Stimulated activated CD4-positive, alpha-beta T cell treated with anti-CD3 and anti-CD28 coated beads, Interleukin-12 subunit alpha, Interleukin-12 subunit beta, amount 100 ng/mL, for 4 hours (primary cell): ENCODE measurements at regions not wholly inside any gene's neighbourhood (a gene's known extent, or its start where the extent isn't known, plus 50 kb on each side); places are given as distances from the start of the nearest gene placed in this dataset.
"Not testable (repeated sequence)": the region's sequence is repeated elsewhere in the genome, so short reads cannot be mapped to it uniquely, and the experiment has no call there.

ENCODE experiments used
- DNase-seq: peaks from one replicate; pipeline ENCODE4 v3.0.0-alpha.2; 2020

GRCh38 chr11:112624971-112625370 lies 336.2 kb upstream of the NCAM1 start:
- DNase-seq: not testable (repeated sequence)

- DNase-seq: no peak
Measured at GRCh38 chr11:112625814-112626213, 335.4 kb upstream of the NCAM1 start.

- no peak for DNase-seq
Measured at GRCh38 chr11:112626731-112627130, 334.5 kb upstream of the NCAM1 start.

- DNase-seq: no peak
Measured at GRCh38 chr11:112627588-112628045, 333.6 kb upstream of the NCAM1 start.

- DNase-seq: no peak
Measured at GRCh38 chr11:112628676-112629075, 332.5 kb upstream of the NCAM1 start.

DNA sequence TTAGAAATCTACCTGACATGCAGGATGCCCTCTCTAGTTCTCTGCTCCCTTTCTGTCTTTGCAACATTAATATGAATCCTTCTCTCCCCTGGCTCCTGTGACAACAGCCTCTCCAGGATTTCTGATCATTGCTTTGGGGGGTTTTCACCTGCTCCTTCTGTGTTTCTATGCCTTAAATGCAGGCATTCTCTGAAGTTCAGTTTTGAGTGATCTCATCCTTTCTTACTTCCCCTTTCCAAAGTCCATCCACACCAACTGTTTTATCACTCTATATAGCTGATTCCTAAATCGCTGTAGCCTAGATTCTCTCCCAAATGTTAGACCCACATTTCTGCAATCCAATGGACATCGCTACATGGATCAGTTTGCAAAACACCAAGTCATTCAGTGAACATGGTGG lies 330.7 kb upstream of the NCAM1 start:
- no peak for DNase-seq

DNA sequence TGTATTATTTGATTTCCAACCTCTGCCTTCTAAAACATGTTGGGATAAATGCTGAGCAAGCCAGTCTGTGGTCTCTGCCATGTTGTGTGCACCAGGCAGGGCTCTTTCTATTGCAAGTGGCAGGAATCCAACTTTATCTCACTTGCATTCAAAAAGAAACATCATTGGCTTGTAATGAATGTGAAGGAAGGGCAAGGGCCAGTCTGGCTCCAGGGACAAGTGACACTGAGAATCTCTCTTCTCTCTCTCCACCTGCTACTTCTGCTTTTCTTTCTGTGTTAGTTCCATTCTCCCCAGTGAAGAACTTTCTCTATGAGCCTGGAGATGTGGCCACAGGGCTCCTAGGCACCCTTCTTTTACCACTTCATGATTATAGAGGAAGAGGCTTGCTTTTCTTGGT lies 329.9 kb upstream of the NCAM1 start:
- DNase-seq: no peak

GRCh38 chr11:112632866-112633505 lies 328.2 kb upstream of the NCAM1 start:
- no peak for DNase-seq

DNA sequence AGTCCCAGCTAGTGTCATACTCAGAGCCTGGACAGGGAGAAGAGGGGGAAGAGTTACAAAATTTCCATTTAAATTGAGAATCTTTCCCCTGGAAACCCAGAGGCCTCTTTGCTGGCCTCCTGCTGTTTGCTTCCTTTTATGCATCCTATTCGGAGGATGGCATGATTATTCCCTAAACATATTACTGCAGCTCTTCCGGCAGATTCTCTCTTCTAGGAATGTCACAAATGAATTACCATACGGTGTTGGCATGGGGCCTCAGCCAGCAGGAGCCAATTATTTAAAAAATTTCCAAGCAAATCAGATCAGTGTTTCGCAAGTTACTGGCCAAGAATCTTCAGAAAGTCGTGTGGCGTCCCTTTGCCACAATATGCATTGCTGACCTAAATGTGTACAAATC lies 326.7 kb upstream of the NCAM1 start:
- no peak for DNase-seq

GRCh38 chr11:112634995-112635737 lies 326.1 kb upstream of the NCAM1 start:
- DNase-seq: no peak

DNA sequence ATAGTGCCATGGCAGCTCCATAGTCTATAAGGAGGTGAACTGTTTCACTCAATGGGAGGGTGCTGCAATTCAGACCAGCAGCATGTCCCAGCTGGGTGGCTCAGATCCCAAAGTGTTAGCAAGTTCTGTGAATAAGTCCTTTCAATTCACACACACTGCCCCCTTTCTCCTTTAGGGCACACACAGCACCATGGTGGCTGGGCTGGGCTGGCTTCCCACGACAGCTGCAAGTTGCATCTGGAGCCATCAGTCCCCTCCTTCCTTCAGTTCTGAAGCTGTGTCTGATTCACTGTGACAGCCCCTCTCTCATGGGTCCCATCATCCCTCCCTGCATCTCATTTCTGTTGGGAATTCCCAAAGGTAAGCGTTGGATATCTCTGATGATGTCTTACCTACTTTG lies 324.1 kb upstream of the NCAM1 start:
- no peak for DNase-seq

- DNase-seq: no peak
Measured at GRCh38 chr11:112637876-112638275, 323.3 kb upstream of the NCAM1 start.

DNA sequence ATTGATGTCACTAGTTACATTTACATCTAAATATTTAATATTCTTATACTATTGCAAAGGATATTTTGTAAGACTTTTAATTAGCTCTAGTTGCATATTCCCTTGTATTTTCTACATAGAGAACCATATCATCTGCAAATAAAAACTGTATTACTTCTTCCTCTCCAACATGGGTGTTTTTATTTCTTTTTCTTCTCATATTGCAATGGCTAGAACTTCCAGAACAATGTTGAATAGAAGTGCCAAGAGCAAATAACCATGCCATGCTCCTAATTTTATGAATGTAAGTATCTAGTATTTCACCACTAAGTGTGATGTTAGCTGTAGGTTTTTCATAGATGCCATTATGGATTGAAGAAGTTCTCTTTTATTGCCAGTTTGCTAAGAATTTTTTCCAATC lies 321.8 kb upstream of the NCAM1 start:
- DNase-seq: no peak

- no peak for DNase-seq
Measured at GRCh38 chr11:112643416-112643815, 317.8 kb upstream of the NCAM1 start.

DNA sequence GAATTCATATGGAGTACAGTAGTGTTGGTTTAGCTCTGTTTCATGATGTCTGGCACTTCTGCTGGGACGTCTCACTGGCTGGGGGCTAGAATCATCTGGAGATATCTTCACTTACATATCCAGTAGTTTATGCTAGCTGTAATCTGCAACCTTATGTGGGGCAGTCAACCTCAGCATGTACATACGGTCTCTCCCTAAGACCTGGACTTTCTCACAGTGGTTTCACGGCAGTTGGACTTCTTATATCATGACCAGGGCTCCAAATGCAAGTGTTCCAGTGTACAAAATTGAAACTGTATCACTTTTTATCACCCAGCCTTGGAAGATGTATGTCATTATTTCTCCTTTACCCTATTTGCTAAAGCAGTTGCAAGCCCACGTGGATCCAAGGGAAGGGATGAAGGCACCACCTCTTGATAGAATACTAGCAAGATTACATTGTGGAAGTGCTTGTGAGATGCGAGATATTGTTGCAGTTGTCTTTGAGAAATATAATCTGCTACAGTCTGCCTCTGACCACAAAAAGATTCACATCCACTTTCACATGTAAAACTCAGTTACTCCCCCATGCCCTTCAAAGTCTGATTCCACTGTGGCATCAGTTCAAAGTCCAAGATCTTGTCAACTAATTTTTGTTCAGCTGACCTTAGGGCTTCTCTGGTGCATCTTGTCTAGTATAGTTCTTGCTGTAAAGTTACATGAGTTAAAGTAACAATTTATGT lies 316.6 kb upstream of the NCAM1 start:
- DNase-seq: no peak

DNA sequence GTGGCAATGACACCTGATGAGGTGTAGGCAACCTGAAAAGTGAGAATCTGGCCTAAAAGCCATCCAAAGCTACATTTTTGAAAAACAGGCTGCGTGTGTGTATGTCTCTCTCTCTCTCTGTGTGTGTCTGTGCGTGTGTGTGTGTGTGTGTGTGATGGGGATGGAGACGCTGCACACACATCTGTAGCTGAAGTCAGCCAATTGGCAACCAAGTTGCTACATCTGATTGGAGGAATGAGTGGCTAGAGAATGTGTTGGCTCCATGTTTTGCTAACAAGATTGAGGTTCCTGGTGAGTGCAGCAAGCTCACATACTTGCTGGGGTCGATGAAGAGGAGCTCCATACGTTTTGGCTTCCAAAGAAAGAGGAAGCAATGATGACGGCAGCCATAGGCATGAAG lies 311.4 kb upstream of the NCAM1 start:
- no peak for DNase-seq

DNA sequence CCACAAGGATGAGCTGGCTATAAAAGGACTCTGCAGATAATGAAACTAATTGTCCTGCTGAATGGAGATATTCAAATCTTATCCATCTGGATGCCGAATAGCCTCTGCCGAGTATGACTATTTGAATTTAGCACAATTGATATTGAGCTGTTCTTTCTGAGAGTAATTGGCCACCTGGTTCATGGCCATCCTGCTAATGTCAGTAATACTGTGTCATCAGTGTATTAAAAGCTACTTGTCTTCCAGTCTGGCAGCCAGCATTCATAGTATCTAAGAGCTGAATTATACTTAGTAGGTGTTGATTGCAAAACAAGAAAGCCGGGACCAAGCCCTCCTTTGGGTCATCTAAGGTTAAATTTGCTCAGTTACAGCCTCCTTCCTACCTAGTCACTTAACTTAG lies 310.7 kb upstream of the NCAM1 start:
- no peak for DNase-seq

GRCh38 chr11:112651386-112651785 lies 309.8 kb upstream of the NCAM1 start:
- no peak for DNase-seq

- no peak for DNase-seq
Measured at GRCh38 chr11:112652786-112653390, 308.3 kb upstream of the NCAM1 start.

DNA sequence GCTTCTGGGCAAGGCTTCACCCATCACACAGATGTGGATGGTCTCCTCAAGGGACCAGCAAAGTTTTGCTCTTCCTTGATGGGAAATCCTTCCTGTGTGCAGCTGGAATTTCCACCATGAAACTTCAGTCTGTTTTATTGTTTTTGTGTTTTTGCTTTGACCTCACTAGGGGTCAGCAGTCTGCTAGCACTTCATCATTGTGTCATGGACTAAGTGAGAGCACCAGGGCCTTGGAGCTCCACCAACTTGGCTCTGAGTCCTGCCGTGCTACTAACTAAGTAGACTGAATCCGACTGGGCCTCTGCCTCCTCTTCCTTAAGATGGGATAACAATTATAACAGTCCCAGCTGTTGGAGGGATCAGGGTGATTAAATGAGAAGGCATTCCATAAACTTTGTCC lies 305.8 kb upstream of the NCAM1 start:
- no peak for DNase-seq

GRCh38 chr11:112656772-112657428 lies 304.3 kb upstream of the NCAM1 start:
- DNase-seq: no peak

DNA sequence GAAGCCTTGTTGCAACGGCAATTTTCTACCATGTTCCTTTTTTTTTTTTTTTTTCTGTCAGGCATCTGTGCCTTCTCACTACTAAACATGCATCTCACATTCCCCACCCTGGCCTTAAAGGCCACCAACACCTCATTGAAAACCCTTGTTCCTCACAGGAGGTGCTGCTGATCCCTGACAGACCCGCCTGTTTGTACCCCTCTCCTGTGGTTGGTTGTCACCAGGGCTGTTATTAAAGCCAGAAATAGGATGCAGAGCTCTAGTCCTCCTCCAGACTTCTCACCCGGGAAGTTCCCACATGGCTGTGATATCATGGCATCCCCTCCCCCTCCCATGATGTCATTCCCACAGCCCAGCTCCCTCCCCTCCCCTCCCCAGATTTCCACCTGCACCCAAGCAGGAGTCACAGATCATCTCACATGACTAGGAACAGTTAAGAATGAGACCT lies 302.8 kb upstream of the NCAM1 start:
- no peak for DNase-seq

DNA sequence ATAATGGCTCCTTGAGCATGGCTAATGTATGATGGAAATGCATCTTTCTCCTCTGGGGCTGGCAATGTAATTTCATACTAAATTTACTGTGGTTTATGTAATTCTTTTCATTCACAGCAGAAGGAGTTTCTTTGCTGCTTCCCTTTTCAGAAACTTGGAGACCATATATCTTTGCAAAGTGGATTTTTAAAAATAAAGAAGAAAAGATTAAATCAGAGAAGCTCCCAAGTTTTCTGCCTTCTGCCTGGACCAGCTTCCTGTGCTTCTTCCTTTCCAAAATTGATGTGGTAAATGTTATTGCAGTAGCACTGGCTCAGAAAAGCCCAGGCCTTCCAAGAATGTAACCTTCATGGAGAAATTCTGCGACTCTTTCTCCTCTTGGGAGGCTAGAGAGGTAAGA lies 300.1 kb upstream of the NCAM1 start:
- DNase-seq: no peak
